CD14-positive monocyte (primary cell): ENCODE measurements at regions not wholly inside any gene's neighbourhood (a gene's known extent, or its start where the extent isn't known, plus 50 kb on each side); places are given as distances from the start of the nearest gene placed in this dataset.

Experiments used
- DNase-seq, 3 donors: peaks; one replicate each; pipeline ENCODE4 v3.0.0-alpha.2; 2011 to 2022
- H2AFZ ChIP-seq: 2 replicates; pipeline ENCODE4 v1.6.0; 2012; ENCODE audit warnings: mild to moderate bottlenecking, low read depth, low read length, inconsistent platforms; ENCODE audit not compliant: insufficient read depth, poor library complexity, severe bottlenecking
- H3K27ac ChIP-seq, 2 donors: 1 replicate in 1 of 2; 2 replicates in 1 of 2; pipeline ENCODE4 v1.5.1; 2012 to 2013; ENCODE audit warnings: low read length in 2 of 2, control low read depth in 1 of 2, inconsistent platforms in 1 of 2, low read depth in 1 of 2, mild to moderate bottlenecking in 1 of 2
- H3K27me3 ChIP-seq, 2 donors: one replicate each; pipeline versions ENCODE4 v1.6.0 to v1.6.1; 2011 to 2013; ENCODE audit warnings: low read length in 2 of 2; ENCODE audit not compliant: control insufficient read depth in 2 of 2, insufficient read depth in 2 of 2
- H3K36me3 ChIP-seq, 2 donors: replicated peaks in 1 of 2; 1 replicate in 1 of 2; 2 replicates in 1 of 2; pipeline versions ENCODE4 v1.5.1 to v1.6.1; 2012 to 2013; ENCODE audit warnings: low read length in 2 of 2, control low read depth in 1 of 2, inconsistent platforms in 1 of 2, mild to moderate bottlenecking in 1 of 2; ENCODE audit not compliant: insufficient read depth in 2 of 2, control insufficient read depth in 1 of 2
- H3K4me1 ChIP-seq, 2 donors: 1 replicate in 1 of 2; 2 replicates in 1 of 2; pipeline versions ENCODE4 v1.5.1 to v1.6.1; 2012 to 2013; ENCODE audit warnings: low read length in 2 of 2, control low read depth in 1 of 2, inconsistent platforms in 1 of 2, mild to moderate bottlenecking in 1 of 2, moderate library complexity in 1 of 2; ENCODE audit not compliant: insufficient read depth in 2 of 2, control insufficient read depth in 1 of 2
- H3K4me2 ChIP-seq: replicated peaks from 2 replicates; pipeline ENCODE3; 2012; ENCODE audit warnings: low read length, moderate library complexity, mild to moderate bottlenecking; ENCODE audit not compliant: poor library complexity, severe bottlenecking; ENCODE audit errors: extremely low read depth
- H3K4me3 ChIP-seq, 3 experiments: fragments of 200-600 bp in 1 of 3; sonication (generic) in 1 of 3; replicated peaks in 1 of 3; 1 replicate in 2 of 3; 2 replicates in 1 of 3; pipeline ENCODE4 v1.5.1; 2011 to 2013; ENCODE audit warnings: low read length in 3 of 3, mild to moderate bottlenecking in 3 of 3, control low read depth in 2 of 3, low read depth in 2 of 3, inconsistent platforms in 1 of 3, moderate library complexity in 1 of 3
- H3K79me2 ChIP-seq: 2 replicates; pipeline ENCODE4 v1.6.0; 2012; ENCODE audit warnings: mild to moderate bottlenecking, control low read depth, inconsistent platforms, low read length, moderate library complexity; ENCODE audit not compliant: insufficient read depth
- H3K9ac ChIP-seq: 2 replicates; pipeline ENCODE4 v1.6.0; 2017; ENCODE audit warnings: low read length, mild to moderate bottlenecking; ENCODE audit not compliant: insufficient read depth, poor library complexity, severe bottlenecking
- H3K9me3 ChIP-seq, 2 donors: replicated peaks in 1 of 2; 1 replicate in 1 of 2; 2 replicates in 1 of 2; pipeline versions ENCODE4 v1.5.1 to v1.6.1; 2012 to 2013; ENCODE audit warnings: low read length in 2 of 2, control low read depth in 1 of 2; ENCODE audit not compliant: control insufficient read depth in 1 of 2, insufficient read depth in 1 of 2
- H4K20me1 ChIP-seq: 2 replicates; pipeline ENCODE4 v1.6.0; 2012; ENCODE audit warnings: mild to moderate bottlenecking, low read length, control low read depth, moderate library complexity; ENCODE audit not compliant: insufficient read depth
- H3K27ac Mint-ChIP-seq, 7 donors: one replicate each; pipeline ENCODE4 v1.8.0; 2020; ENCODE audit warnings: mild to moderate bottlenecking in 7 of 7, mixed read lengths in 7 of 7, moderate library complexity in 6 of 7, inconsistent platforms in 2 of 7
- H3K27me3 Mint-ChIP-seq, 3 donors: one replicate each; pipeline ENCODE4 v1.8.0; 2021 to 2022; ENCODE audit warnings: low read depth in 3 of 3, mild to moderate bottlenecking in 3 of 3, mixed read lengths in 3 of 3, moderate library complexity in 3 of 3, inconsistent platforms in 1 of 3
- H3K36me3 Mint-ChIP-seq, 2 donors: one replicate each; pipeline ENCODE4 v1.8.0; 2020; ENCODE audit warnings: mixed read lengths in 2 of 2, inconsistent platforms in 1 of 2, mild to moderate bottlenecking in 1 of 2
- H3K4me1 Mint-ChIP-seq: one replicate; pipeline ENCODE4 v1.8.0; 2020; ENCODE audit warnings: mild to moderate bottlenecking, mixed read lengths
- H3K4me3 Mint-ChIP-seq, 2 donors: one replicate each; pipeline ENCODE4 v1.8.0; 2020; ENCODE audit warnings: mild to moderate bottlenecking in 2 of 2, mixed read lengths in 2 of 2, moderate library complexity in 1 of 2
- H3K9me3 Mint-ChIP-seq, 7 donors: one replicate each; pipeline ENCODE4 v1.8.0; 2020 to 2022; ENCODE audit warnings: mixed read lengths in 7 of 7, mild to moderate bottlenecking in 6 of 7, moderate library complexity in 6 of 7, inconsistent platforms in 2 of 7
- WGBS: methylation state at CpG from one replicate; pipeline ENCODE4 v1.1.5; 2013; ENCODE audit warnings: missing lambda C conversion rate; ENCODE audit not compliant: insufficient coverage; 5-methylcytosine and 5-hydroxymethylcytosine counted together
- intact Hi-C, 2 donors: fragments of 100-400 bp; cut with micrococcal nuclease; formaldehyde crosslinking; loops; one replicate each; pipeline versions ENCODE4 v1.15.0 to v1.15.1; 2023
- TF ChIP-seq, protein P1 (sequence below): fragments of 200-600 bp; IDR thresholded peaks from one replicate; pipeline ENCODE4 v1.8.0; 2022; ENCODE audit warnings: antibody characterized with exemption, mild to moderate bottlenecking

DNA sequence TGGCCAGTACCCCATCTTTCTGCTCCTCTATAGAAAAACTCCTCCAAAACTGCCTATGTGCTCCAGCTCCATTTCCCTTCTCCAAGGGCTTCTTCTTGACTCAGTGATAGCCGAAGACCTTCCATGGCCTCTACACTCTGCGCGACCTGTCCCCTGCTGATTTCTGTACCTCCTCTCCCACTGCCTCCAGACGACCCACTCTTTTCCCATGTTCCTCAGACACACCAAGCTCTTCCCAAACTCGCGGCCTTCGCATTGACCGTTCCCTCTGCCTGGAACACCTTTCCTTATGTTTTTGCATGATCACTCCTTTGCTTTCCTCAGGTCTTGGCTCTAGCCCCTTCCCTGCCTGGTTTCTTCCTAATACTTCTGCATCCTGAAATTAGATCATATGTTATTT, 255.6 kb upstream of the SDK2 start:
- H3K4me3 Mint-ChIP-seq: peak overlapping the region in 1 of 2 donors; percentile 62

DNA sequence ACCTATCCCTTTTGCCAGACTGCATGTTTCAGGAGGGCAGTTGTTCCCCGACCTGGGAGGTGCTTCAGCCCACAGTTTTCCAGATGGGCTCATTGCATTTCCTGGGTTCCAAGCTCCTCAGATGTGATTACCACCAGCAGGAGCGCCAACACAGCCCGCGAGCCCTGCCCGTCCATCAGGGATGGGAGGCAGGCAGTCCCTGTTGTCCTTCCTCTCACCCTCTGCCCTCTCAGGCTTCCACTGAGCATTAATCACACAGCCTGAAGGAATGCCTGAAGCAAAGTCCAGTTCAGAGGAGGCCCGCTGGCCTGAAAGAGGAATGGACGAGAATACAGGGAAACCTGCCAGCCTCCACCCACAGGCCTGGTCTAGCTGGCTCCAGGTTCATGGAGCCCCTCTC, 256.3 kb upstream of the SDK2 start:
- 81% methylated on average over 7 of the region's 7 CpGs for WGBS
- no peak overlapping the region for H3K4me3 Mint-ChIP-seq
- H3K27me3 ChIP-seq: peaks cover 19 to 49% of the 10 kb centered on the region in 2 donors

More for the DNA sequence above, 255.6 kb upstream of the SDK2 start:
- Mint-ChIP-seq H3K27me3 (peaks cover 40 to 64% (median 54%) of the 10 kb centered on the region in 3 donors), H3K27ac (no peak overlapping the region), H3K9me3 (peaks cover 0 to 7% (median 0%) of the 10 kb centered on the region in 7 donors), H3K36me3 (peaks cover 0 to 5% of the 10 kb centered on the region in 2 donors), H3K4me1 (peaks cover 19% of the 10 kb centered on the region)
- H3K36me3 ChIP-seq: no peaks in the 10 kb centered on the region
- peaks cover 15 to 19% of the 10 kb centered on the region in 2 donors for H3K4me1 ChIP-seq
- DNase-seq: no peak
- no peak overlapping the region for H3K4me3 ChIP-seq
- intact Hi-C loops: no loop called here
- no peak overlapping the region for H3K27ac ChIP-seq
- 87% methylated on average over 4 of the region's 8 CpGs for WGBS
- TF ChIP-seq, protein P1, sequence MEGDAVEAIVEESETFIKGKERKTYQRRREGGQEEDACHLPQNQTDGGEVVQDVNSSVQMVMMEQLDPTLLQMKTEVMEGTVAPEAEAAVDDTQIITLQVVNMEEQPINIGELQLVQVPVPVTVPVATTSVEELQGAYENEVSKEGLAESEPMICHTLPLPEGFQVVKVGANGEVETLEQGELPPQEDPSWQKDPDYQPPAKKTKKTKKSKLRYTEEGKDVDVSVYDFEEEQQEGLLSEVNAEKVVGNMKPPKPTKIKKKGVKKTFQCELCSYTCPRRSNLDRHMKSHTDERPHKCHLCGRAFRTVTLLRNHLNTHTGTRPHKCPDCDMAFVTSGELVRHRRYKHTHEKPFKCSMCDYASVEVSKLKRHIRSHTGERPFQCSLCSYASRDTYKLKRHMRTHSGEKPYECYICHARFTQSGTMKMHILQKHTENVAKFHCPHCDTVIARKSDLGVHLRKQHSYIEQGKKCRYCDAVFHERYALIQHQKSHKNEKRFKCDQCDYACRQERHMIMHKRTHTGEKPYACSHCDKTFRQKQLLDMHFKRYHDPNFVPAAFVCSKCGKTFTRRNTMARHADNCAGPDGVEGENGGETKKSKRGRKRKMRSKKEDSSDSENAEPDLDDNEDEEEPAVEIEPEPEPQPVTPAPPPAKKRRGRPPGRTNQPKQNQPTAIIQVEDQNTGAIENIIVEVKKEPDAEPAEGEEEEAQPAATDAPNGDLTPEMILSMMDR: no peak
- H3K4me2 ChIP-seq: no peak overlapping the region
- H2AFZ ChIP-seq: no peak overlapping the region
- no peaks in the 10 kb centered on the region for H4K20me1 ChIP-seq
- H3K9me3 ChIP-seq: no peaks in the 10 kb centered on the region
- H3K9ac ChIP-seq: no peak overlapping the region
- H3K27me3 ChIP-seq: peaks cover 19 to 49% of the 10 kb centered on the region in 2 donors
- H3K79me2 ChIP-seq: no peaks in the 10 kb centered on the region

More for the DNA sequence above, 256.3 kb upstream of the SDK2 start:
- Histone ChIP-seq H4K20me1 (no peaks in the 10 kb centered on the region), H3K4me3 (no peak overlapping the region), H3K4me1 (peaks cover 15 to 19% of the 10 kb centered on the region in 2 donors), H3K36me3 (no peaks in the 10 kb centered on the region), H3K9ac (no peak overlapping the region), H2AFZ (no peak overlapping the region), H3K4me2 (no peak overlapping the region), H3K9me3 (no peaks in the 10 kb centered on the region), H3K27ac (no peak overlapping the region), H3K79me2 (no peaks in the 10 kb centered on the region)
- Mint-ChIP-seq H3K9me3 (peaks cover 0 to 7% (median 0%) of the 10 kb centered on the region in 7 donors), H3K27me3 (peaks cover 40 to 65% (median 54%) of the 10 kb centered on the region in 3 donors), H3K4me1 (peaks cover 19% of the 10 kb centered on the region), H3K27ac (no peak overlapping the region), H3K36me3 (peaks cover 0 to 5% of the 10 kb centered on the region in 2 donors)
- TF ChIP-seq, protein P1: no peak
- intact Hi-C loops: no loop called here
- DNase-seq: no peak
